Stimulated activated CD4-positive, alpha-beta T cell treated with anti-CD3 and anti-CD28 coated beads, Interleukin-12 subunit alpha, Interleukin-12 subunit beta, amount 100 ng/mL, for 48 hours (primary cell): ENCODE measurements at regions not wholly inside any gene's neighbourhood (a gene's known extent, or its start where the extent isn't known, plus 50 kb on each side); places are given as distances from the start of the nearest gene placed in this dataset.
"Not testable (repeated sequence)": the region's sequence is repeated elsewhere in the genome, so short reads cannot be mapped to it uniquely, and the experiment has no call there.

Source experiments
- DNase-seq, 3 donors: peaks; one replicate each; pipeline ENCODE4 v3.0.0-alpha.2; 2020; ENCODE audit warnings: low read depth in 2 of 3, low spot score in 1 of 3

DNA sequence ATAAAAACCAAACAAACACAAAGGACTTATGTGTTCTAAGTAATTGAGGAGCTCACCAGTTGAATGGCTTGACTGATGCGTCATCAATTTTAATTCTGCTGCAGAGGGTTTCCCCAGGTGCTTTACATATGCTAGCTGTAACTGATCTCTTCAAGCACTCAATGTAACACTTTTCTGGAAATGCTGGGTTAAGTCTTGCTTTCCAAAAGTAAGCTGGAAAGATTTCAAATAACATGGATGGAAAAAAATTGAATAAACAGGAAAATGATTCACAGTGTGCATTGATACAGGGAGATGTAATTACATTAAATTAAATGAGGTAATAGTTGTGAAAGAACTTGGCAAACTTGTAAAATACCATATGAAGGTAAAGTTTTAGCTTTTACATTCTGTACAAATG is 186.7 kb upstream of the WDFY3 start:
- no peak for DNase-seq

GRCh38 chr4:85154591-85154990 is 188.1 kb upstream of the WDFY3 start:
- DNase-seq = no peak

GRCh38 chr4:85165808-85166207 is 199.3 kb upstream of the WDFY3 start:
- no peak for DNase-seq

GRCh38 chr4:85166318-85166717 is 199.8 kb upstream of the WDFY3 start:
- DNase-seq = no peak

- no peak for DNase-seq
Measured at GRCh38 chr4:85168234-85168834, 201.8 kb upstream of the WDFY3 start.

GRCh38 chr4:85170241-85170640 is 203.8 kb upstream of the WDFY3 start:
- DNase-seq = no peak

- no peak for DNase-seq
Measured at GRCh38 chr4:85175190-85175589, 208.7 kb upstream of the WDFY3 start.

GRCh38 chr4:85177092-85177491 is 210.6 kb upstream of the WDFY3 start:
- DNase-seq = no peak

GRCh38 chr4:85177679-85178078 is 211.2 kb upstream of the WDFY3 start:
- DNase-seq = no peak

DNA sequence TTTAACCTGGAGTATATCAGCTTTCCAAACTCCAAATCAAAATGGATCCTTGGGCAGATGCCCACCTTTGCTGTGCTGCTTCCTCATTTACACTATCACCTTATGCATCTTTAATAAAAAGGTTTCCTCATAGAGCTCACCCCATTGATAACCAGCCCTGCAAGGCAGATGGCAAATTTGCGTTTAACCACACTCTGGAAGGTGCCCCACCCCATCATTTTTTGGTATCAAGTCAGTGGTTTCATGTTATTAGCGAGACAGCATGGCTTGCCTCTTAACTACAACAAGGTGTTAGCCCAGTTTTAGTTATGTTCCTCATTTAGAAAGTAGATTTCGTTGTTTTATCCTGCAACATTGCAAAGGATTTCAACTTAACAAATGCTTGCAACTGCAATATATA is 214.0 kb upstream of the WDFY3 start:
- DNase-seq = no peak

DNA sequence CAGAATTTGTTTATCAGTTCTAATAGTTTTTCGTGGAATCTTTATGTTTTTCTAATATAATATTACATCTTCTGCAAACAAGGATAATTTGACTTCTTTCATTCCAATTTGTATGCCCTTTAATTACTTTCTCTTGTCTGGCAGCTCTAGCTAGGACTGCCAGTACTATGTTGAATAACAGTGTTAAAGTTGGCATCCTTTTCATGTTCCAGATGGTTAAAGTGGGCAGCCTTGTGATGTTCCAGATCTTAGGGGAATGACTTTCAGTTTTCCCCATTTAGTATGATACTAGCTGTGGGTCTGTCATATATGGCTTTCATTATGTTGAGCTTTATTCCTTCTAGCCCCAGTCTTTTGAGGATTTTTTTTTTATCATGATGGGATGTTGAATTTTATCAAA is 220.6 kb upstream of the WDFY3 start:
- no peak for DNase-seq

GRCh38 chr4:85196015-85196414 is 229.5 kb upstream of the WDFY3 start:
- DNase-seq = not testable (repeated sequence)

- no peak for DNase-seq
Measured at GRCh38 chr4:85200106-85200505, 233.6 kb upstream of the WDFY3 start.

DNA sequence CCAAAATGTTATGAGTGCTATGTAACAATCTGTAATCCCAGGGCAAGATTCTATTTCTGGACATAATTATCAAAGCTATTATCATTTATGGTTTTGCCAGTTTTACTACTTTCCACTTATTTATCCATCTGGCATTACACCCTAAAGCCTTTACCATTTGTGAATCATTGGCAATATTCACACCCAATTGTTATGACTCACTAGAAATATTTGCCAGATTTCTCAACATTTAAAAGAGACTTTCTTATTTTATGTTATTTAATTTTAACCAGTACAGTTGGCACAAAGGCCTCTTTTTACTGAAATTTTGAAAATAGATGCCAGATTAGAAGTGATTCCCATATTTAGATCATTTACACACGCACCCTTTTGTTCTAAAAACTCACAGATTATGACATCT is 242.7 kb upstream of the WDFY3 start:
- DNase-seq = no peak

GRCh38 chr4:85210353-85210752 is 243.9 kb upstream of the WDFY3 start:
- DNase-seq = no peak

DNA sequence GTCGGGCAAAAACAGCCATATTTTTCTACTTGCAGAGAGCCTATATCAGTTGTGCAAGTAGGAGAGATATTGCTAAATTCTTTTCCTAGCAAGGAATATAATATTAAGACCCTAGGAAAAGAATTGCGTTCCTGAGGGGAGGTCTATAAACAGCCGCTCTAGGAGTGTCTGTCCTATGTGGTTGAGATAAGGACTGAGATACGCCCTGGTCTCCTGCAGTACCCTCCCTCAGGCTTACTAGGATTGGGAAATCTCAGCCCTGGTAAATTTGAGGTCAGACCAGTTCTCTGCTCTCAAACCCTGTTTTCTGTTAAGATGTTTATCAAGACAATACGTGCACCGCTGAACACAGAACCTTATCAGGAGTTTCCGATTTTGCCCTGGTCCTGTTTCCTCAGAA is 250.1 kb upstream of the WDFY3 start:
- DNase-seq = not testable (repeated sequence)

DNA sequence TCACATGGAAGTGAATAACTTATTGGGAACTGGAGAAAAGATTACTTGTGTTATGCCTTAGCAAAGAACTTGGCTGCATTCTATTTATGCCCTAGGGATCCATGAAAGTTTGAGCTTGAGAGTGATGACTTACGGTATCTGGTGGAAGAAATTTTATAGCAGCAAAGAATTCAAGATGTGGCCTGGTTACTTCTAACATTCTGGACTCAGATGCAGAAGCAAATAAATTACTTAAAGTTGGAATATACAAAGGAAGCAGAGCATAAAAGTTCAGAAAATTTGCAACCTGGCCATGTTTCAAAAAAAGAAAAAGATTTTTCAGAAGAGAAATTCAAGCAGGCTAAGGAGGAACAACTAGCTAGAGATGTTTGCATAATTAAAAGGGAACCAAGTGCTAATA is 252.3 kb upstream of the WDFY3 start:
- DNase-seq = no peak

- DNase-seq = no peak
Measured at GRCh38 chr4:85221606-85222005, 253.3 kb upstream of the ARHGAP24 start.

- no peak for DNase-seq
Measured at GRCh38 chr4:85222561-85222960, 252.4 kb upstream of the ARHGAP24 start.

DNA sequence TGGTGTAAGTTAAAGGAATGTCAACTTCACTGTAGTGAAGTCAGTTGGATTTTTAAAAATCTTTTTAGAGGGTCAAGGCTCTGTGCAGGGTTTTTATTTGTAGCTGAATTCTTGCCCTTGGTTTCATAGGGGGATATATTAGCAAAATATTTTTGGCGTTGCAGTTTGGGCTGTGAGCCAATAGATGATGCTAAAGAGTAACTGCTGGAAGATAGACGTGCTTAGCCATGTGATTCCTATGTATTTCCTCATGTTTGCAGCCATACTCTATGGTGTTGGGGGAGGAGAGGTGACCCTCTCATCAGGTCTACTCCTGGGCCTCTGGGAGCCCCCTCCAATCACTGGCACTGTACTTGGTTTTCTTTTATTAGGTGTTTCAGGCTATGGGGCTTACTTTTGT is 246.7 kb upstream of the ARHGAP24 start:
- no peak for DNase-seq

- no peak for DNase-seq
Measured at GRCh38 chr4:85233516-85233915, 241.4 kb upstream of the ARHGAP24 start.

DNA sequence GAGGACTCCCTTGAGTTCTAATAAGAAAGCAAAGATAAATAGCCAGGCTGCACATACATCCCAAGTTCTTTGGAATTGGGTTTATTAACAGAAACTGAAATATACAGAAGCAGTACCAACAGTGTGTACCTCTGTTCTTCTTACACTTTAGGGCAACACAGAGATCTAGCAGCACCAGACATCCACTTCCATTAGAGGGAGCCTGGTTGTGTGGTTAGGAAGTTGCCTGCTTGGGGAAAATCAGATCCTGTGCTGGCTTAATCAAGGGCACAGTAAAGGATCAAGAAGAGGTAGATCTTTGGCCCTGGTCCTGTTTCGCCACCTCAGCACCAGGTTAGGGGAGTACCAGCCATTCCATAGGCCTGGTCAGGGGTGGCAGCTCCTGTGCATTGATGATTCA is 231.1 kb upstream of the ARHGAP24 start:
- no peak for DNase-seq

GRCh38 chr4:85244638-85245037 is 230.3 kb upstream of the ARHGAP24 start:
- no peak for DNase-seq

DNA sequence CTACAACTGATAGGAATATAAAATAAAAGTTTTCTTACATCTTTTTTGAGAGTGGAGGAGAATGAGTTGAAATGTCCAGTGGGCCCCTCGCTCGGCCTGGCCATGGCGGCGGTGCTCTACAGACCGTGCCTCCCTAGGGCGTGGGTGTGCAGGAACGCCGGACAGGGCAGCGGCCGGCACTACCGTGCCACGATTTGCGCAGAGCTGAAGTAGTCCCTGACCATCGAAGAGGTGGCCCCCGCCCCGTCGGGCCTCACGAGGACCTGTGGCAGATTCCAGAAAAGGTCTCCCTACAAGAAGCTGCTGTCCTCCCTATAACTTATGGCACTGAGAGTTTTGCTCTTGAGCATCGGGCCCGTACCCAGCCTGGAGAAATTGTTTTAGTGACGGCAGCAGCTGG is 228.9 kb upstream of the ARHGAP24 start:
- DNase-seq = no peak
